EH (cell line): ENCODE measurements at regions not wholly inside any gene's neighbourhood (a gene's known extent, or its start where the extent isn't known, plus 50 kb on each side); places are given as distances from the start of the nearest gene placed in this dataset.
"Not testable (repeated sequence)": the region's sequence is repeated elsewhere in the genome, so short reads cannot be mapped to it uniquely, and the experiment has no call there.

Experiments used
- DNase-seq: peaks from one replicate; pipeline ENCODE4 v3.0.0-alpha.2; 2015; ENCODE audit warnings: low read depth

DNA sequence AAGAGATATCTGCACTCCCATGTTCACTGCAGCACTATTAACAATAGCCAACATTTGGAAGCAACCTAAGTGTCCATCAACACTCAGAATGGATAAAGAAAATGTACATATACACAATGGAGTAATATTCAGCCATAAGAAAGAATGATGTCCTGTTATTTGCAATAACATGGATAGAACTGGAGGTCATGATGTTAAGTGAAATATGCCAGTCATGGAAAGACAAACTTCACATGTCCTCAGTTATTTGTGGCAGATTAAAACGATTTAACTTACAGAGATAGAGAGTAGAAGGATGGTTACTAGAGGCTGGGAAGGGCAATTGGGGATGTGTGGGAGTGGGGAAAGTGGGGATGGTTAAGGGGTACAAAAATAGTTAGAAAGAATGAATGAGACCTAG is 110.3 kb upstream of the PCSK5 start:
- DNase-seq = no peak

DNA sequence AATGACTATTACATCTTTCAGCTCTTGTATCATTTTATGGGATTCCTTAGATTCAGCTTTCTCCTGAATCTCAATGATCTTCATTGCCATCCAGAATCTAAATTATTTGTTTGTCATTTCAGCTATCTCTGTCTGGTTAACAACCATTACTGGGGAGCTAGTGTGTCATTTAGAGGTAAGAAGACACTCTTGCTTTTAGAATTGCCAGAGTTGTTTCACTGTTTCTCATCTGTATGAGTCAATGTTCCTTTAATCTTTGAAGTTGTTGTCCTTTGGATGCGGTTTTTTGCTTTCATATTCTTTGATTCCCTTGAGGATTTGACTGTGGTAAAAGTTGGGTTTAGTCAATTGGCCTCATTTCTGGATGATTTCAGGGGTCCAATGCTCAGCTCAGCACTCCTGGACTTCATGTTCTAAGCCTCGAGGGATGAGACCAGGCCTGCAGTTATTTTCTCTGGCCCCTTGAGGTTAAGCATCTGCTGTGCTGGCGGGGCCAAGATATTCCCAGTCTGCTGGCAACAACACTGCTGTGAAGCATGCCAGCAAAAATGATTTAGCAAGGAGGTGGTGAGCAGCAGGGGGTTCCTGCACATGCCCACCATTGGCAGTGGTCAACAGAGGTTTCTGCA is 102.4 kb upstream of the PCSK5 start:
- no peak for DNase-seq

- no peak for DNase-seq
Observed at GRCh38 chr9:75797085-75797580, 93.3 kb upstream of the PCSK5 start.

DNA sequence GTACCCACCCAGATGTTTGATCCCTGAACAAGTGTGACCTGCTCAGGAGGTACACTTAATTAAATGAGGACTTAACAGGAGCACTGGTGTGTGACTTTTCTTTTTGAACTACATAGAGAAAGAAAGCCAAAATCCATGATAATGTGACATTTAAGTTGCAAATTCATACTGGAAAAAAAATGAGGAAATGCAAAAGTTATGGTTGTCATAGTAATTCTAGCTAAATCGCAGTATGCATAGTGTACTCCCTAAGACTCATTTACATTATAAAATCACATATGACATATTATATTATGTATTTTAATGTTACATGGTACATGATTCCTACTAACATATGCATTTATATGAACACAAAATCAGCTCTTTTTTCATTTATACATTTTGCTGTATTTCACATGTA is 92.0 kb upstream of the PCSK5 start:
- DNase-seq = no peak

DNA sequence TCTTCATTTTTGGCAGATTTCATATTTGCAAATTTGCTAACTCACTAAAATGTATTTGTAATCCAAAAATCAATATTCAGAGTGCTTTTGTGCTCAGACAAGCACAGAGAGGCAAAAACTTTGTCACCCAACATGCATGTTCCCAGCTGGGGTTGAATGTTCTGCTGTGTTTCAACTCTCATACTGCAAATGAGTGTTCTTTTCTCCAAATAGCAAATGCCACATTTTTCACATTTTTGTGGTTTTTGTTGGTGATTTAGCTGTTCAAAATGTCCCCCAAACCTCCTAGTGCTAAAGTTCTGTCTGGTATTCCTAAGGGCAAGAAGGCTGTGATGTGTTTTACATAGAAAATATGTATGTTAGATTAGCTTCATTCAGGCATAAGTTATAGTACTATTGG is 87.3 kb upstream of the PCSK5 start:
- peak; percentile 48 for DNase-seq

DNA sequence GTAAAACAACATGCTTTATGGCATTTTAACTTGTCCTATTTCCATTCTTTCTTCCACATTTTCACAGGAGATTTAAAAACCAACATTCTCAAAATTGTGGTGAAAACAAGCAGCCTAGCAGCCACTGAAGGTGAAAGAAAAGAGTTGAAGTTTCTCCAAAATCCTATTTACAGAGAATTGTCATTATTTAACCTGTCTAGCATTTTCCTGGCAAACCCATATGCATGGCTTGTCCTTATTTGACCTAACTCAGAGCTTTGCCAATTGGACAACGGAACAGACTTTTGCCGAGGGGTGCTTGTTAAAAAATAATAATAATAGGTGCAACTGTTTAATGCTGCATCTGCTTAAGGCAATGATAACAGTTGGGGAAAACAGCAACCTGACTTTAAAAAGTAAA is 80.4 kb upstream of the PCSK5 start:
- no peak for DNase-seq

GRCh38 chr9:75811692-75812091 is 78.8 kb upstream of the PCSK5 start:
- no peak for DNase-seq

- no peak for DNase-seq
Observed at GRCh38 chr9:75812141-75812540, 78.3 kb upstream of the PCSK5 start.

- no peak for DNase-seq
Observed at GRCh38 chr9:75814667-75815066, 75.8 kb upstream of the PCSK5 start.

- DNase-seq = not testable (repeated sequence)
Observed at GRCh38 chr9:75820471-75821115, 69.9 kb upstream of the PCSK5 start.

DNA sequence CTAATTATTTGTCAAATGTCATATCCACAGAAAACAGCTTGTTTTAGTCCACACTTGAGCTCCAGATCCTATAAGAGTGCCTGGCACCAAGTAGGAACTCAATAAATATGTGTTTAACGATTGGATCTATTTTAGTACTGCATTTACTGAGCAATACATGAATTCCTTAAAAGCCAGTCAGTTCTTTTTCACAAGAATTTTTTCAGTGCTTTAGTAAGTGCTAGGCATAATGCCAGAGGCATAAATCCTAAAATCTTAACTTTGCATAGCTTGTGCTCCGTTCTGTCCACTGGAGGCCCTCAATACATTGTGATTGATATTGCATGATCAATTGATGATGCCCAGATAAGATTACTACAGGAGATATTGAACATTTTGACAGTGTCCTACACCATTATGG is 67.3 kb upstream of the PCSK5 start:
- DNase-seq = no peak

DNA sequence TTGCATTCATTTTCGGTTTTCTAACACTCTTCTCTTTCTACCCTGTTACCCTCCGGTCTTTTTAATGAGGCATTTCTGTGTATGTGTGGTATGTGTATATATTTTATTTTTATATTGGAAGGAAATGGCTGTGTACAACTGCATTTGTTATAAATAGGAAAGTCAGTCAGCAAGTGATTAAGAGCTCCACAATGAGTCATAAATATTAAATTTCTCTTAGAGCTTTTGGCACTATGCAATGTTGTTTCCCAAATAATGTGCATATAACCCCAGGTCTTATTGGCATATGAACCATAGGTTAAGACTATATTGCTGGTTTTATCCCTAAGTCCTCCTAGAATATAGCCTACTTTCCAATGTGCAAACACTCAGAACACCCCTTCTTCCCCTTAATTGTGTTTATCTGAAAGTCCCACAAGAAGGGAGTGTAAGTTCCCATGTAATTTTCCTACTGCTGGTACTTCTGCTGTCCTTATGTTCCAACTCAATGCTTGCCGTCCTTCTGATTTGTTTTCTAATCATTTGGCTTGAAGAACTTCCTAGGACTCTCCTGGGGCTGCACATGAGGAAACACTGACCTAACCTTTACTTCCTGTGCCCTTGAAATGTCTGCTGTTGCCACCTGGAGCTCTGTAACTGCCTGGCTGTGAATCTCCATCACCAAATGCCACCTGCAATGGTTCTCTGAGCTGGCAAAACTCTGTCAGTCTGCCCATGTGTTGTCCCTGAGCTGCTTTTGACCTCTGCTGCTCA is 65.5 kb upstream of the PCSK5 start:
- no peak for DNase-seq

DNA sequence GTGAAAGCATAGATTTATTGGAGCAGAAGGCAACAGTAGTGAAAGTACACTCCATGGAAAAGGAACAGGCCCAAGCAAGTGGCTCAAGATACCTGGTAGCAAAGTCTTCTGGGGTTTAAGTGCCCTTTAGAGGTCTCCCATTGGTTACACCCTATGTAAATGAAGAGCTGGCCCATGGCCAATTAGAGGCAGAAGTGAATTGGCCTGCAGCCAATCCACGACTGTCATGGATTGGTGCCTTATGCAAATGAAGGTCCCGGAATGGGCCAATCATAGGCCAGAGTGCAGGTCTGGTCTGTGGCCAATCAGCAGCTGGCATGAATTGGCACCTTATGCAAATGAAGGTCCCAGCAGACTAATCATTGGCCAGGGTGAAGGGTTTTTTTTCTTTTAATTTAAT is 64.2 kb upstream of the PCSK5 start:
- DNase-seq = no peak

- no peak for DNase-seq
Observed at GRCh38 chr9:75830303-75830702, 60.2 kb upstream of the PCSK5 start.

DNA sequence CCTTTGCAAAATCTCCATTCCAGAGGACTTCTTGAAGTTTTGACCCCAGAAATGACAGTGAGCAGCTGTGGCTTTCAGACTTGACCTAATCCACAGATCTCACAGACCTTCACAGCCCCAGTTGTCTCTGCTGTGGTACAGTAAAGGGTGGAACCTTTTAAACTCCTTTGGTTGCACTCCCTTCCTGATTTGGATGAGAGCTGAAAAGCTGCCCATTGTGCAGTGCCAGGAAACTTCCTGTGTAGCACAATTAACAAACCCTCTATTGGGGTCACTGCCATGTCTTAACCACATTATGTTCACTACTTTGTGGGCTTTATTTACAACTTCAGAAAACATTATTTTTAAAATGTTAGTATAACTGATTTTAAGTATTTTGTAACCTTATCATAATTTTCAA is 56.7 kb upstream of the PCSK5 start:
- DNase-seq = no peak

DNA sequence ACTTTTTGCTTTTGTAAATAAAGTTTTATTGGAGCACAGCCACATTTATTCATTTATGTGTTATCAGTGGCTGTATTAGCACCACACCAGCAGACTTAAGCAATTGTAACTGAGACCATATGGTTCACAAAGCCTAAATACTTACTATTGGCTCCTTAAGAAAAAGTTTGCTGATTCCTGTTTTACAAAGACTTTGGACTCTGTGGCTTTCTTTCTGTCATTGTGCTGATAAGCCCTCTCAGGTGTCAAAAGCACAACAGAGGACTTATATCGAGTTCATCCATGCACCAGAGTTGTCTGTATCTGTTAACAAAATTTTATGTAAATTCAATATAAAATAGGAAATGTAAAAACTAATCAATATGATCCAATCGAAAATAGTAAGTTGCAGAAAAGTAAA is 55.6 kb upstream of the PCSK5 start:
- DNase-seq = no peak
